SU-DHL-6 (cell line): ENCODE measurements at regions not wholly inside any gene's neighbourhood (a gene's known extent, or its start where the extent isn't known, plus 50 kb on each side); places are given as distances from the start of the nearest gene placed in this dataset.
"Not testable (repeated sequence)": the region's sequence is repeated elsewhere in the genome, so short reads cannot be mapped to it uniquely, and the experiment has no call there.

Experiments
- H2AFZ ChIP-seq: fragments of 200-600 bp; sonication (generic); 2 replicates; pipeline ENCODE4 v1.6.1; 2014; ENCODE audit warnings: low read depth, mild to moderate bottlenecking, moderate library complexity, mixed read lengths, antibody characterized with exemption, low read length; ENCODE audit not compliant: severe bottlenecking
- H3F3A ChIP-seq: fragments of 200-600 bp; shearing (Covaris generic); 2 replicates; pipeline ENCODE4 v1.6.0; 2016; ENCODE audit warnings: antibody characterized with exemption, mild to moderate bottlenecking; ENCODE audit not compliant: insufficient read depth
- H3K27ac ChIP-seq: fragments of 200-600 bp; sonication (generic); 2 replicates; pipeline ENCODE4 v1.5.1; 2016; ENCODE audit warnings: low read depth, mild to moderate bottlenecking, low read length, moderate library complexity, mixed read lengths
- H3K27me3 ChIP-seq: fragments of 200-600 bp; sonication (generic), shearing (Covaris generic); 2 replicates; pipeline ENCODE4 v1.6.0; 2014; ENCODE audit warnings: mild to moderate bottlenecking, low read length
- H3K36me3 ChIP-seq: fragments of 200-600 bp; sonication (generic); 2 replicates; pipeline ENCODE4 v1.6.1; 2014; ENCODE audit warnings: mild to moderate bottlenecking, low read length, mixed read lengths
- H3K4me2 ChIP-seq: fragments of 300-600, 200-600 bp; shearing (Covaris generic), sonication (generic); 2 replicates; pipeline ENCODE4 v1.6.0; 2014; ENCODE audit warnings: low read length, low read depth, mild to moderate bottlenecking; ENCODE audit not compliant: poor library complexity, severe bottlenecking
- H3K4me3 ChIP-seq: fragments of 200-600 bp; sonication (generic); 2 replicates; pipeline ENCODE4 v1.5.1; 2014; ENCODE audit warnings: antibody characterized with exemption, low read length, mild to moderate bottlenecking, mixed read lengths; ENCODE audit not compliant: insufficient read depth, poor library complexity, severe bottlenecking
- H3K79me2 ChIP-seq: fragments of 200-600 bp; sonication (generic); 2 replicates; pipeline ENCODE4 v1.6.1; 2014; ENCODE audit warnings: mild to moderate bottlenecking, low read length, moderate library complexity; ENCODE audit not compliant: insufficient read depth
- H3K9ac ChIP-seq: fragments of 200-600 bp; sonication (generic); 2 replicates; pipeline ENCODE4 v1.7.0; 2014; ENCODE audit warnings: mild to moderate bottlenecking, low read length
- H3K9me2 ChIP-seq: fragments of 200-600 bp; sonication (generic); replicated peaks from 2 replicates; pipeline ENCODE4 v1.6.1; 2014; ENCODE audit warnings: low read length; ENCODE audit not compliant: insufficient read depth
- H3K9me3 ChIP-seq: fragments of 200-600 bp; sonication (generic); 2 replicates; pipeline ENCODE4 v1.6.1; 2014; ENCODE audit warnings: low read length, mixed read lengths; ENCODE audit not compliant: insufficient read depth
- H4K20me1 ChIP-seq: fragments of 200-600 bp; sonication (generic); 2 replicates; pipeline ENCODE4 v1.6.1; 2014; ENCODE audit warnings: low read depth, mild to moderate bottlenecking, antibody characterized with exemption, low read length, moderate library complexity, mixed read lengths
- CTCF ChIP-seq: fragments of 200-600 bp; sonication (generic); IDR thresholded peaks from one replicate; pipeline ENCODE4 v1.5.1; 2017; ENCODE audit warnings: antibody characterized with exemption, mild to moderate bottlenecking, low read length, moderate library complexity; ENCODE audit not compliant: insufficient read depth, poor library complexity, severe bottlenecking
- EZH2phosphoT487 ChIP-seq: fragments of 200-600 bp; sonication (generic), shearing (Covaris generic); conservative IDR thresholded peaks from 2 replicates; pipeline ENCODE4 v1.6.1; 2018; ENCODE audit warnings: mild to moderate bottlenecking, antibody characterized with exemption, low read length, moderate library complexity, mixed read lengths

- Histone ChIP-seq H3K9ac (no peak overlapping the region), H3K36me3 (no peaks in the 10 kb centered on the region), H3K27ac (no peak overlapping the region), H3K9me2 (no peaks in the 10 kb centered on the region), H3K4me3 (no peak overlapping the region), H3K4me2 (no peak overlapping the region), H4K20me1 (no peaks in the 10 kb centered on the region), H3K79me2 (no peaks in the 10 kb centered on the region), H3K9me3 (no peaks in the 10 kb centered on the region), H3K27me3 (no peaks in the 10 kb centered on the region), H3F3A (no peaks in the 10 kb centered on the region), H2AFZ (no peak overlapping the region)
- TF ChIP-seq EZH2phosphoT487: no peak
- no peak for TF ChIP-seq CTCF
Observed at GRCh38 chr5:145010834-145011233, 824.3 kb downstream of the PRELID2 start.

- TF ChIP-seq EZH2phosphoT487: no peak
- TF ChIP-seq CTCF: no peak
- Histone ChIP-seq H3K27ac (no peak overlapping the region), H3K27me3 (no peaks in the 10 kb centered on the region)
Observed at GRCh38 chr5:145008876-145009530, 826.1 kb downstream of the PRELID2 start.

DNA sequence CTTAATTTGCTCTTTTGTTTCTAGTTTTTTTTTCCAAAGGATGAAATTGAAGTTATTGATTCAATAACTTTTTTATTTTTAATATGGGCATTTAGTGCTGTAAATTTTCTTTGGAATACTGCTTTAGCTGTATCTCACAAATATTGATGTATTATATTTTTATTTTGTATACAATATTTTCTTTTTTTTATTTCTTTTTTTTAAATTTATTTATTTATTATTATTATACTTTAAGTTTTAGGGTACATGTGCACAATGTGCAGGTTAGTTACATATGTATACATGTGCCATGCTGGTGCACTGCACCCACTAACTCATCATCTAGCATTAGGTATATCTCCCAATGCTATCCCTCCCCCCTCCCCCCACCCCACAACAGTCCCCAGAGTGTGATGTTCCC, 823.7 kb downstream of the KCTD16 start:
- not testable (repeated sequence) for H3K79me2 ChIP-seq, H3K4me2 ChIP-seq, H3K36me3 ChIP-seq, H2AFZ ChIP-seq, H4K20me1 ChIP-seq, H3K27ac ChIP-seq, H3F3A ChIP-seq, H3K9me2 ChIP-seq, H3K9me3 ChIP-seq, H3K27me3 ChIP-seq, H3K4me3 ChIP-seq, H3K9ac ChIP-seq

More at GRCh38 chr5:145008876-145009530, 826.1 kb downstream of the PRELID2 start:
- no peaks in the 10 kb centered on the region for H3F3A ChIP-seq
- no peaks in the 10 kb centered on the region for H4K20me1 ChIP-seq
- no peaks in the 10 kb centered on the region for H3K9me2 ChIP-seq
- H2AFZ ChIP-seq: no peak overlapping the region
- no peaks in the 10 kb centered on the region for H3K79me2 ChIP-seq
- H3K9me3 ChIP-seq: no peaks in the 10 kb centered on the region
- H3K4me2 ChIP-seq: no peak overlapping the region
- H3K9ac ChIP-seq: no peak overlapping the region
- H3K4me3 ChIP-seq: no peak overlapping the region
- no peaks in the 10 kb centered on the region for H3K36me3 ChIP-seq

- Histone ChIP-seq H2AFZ (no peak overlapping the region), H3K36me3 (no peaks in the 10 kb centered on the region), H3K27me3 (no peaks in the 10 kb centered on the region), H3K79me2 (no peaks in the 10 kb centered on the region), H3K9ac (no peak overlapping the region), H3K9me2 (no peaks in the 10 kb centered on the region), H4K20me1 (no peaks in the 10 kb centered on the region), H3F3A (no peaks in the 10 kb centered on the region), H3K9me3 (no peaks in the 10 kb centered on the region), H3K27ac (no peak overlapping the region), H3K4me2 (no peak overlapping the region), H3K4me3 (no peak overlapping the region)
- TF ChIP-seq CTCF (no peak), EZH2phosphoT487 (no peak)
Observed at GRCh38 chr5:144983101-144983500, 812.4 kb downstream of the KCTD16 start.
